ENCODE measurements at regions not wholly inside any gene's neighbourhood (a gene's known extent, or its start where the extent isn't known, plus 50 kb on each side); places are given as distances from the start of the nearest gene placed in this dataset.

DNA sequence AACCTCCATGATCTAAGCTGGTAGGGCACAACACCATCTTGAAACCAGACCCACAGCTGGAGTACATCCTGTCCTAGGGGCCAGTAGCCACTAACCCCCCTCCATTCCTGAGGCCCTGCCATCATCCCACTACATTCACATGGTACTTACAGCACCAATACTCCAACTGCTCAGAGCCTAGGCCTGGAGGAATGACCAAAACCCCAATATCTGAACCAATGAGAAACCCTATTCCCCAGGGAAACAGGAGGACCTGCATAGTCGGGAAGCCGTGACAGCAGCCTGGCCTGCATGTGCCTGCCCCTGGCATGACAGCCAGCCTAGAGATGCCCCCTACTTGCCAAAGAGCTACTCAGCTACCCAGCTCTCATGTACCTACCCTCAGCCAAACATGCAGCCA lies 65.4 kb upstream of the DMRT1 start:
- no peak for TF ChIP-seq POLR2A (IDR thresholded peaks at IDR 0.05)
- TF ChIP-seq, protein P1, sequence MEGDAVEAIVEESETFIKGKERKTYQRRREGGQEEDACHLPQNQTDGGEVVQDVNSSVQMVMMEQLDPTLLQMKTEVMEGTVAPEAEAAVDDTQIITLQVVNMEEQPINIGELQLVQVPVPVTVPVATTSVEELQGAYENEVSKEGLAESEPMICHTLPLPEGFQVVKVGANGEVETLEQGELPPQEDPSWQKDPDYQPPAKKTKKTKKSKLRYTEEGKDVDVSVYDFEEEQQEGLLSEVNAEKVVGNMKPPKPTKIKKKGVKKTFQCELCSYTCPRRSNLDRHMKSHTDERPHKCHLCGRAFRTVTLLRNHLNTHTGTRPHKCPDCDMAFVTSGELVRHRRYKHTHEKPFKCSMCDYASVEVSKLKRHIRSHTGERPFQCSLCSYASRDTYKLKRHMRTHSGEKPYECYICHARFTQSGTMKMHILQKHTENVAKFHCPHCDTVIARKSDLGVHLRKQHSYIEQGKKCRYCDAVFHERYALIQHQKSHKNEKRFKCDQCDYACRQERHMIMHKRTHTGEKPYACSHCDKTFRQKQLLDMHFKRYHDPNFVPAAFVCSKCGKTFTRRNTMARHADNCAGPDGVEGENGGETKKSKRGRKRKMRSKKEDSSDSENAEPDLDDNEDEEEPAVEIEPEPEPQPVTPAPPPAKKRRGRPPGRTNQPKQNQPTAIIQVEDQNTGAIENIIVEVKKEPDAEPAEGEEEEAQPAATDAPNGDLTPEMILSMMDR (IDR thresholded peaks at IDR 0.05): no peak

Data from body of pancreas (tissue), 4 donors.